ENCODE measurements at regions not wholly inside any gene's neighbourhood (a gene's known extent, or its start where the extent isn't known, plus 50 kb on each side); places are given as distances from the start of the nearest gene placed in this dataset.
"Not testable (repeated sequence)": the region's sequence is repeated elsewhere in the genome, so short reads cannot be mapped to it uniquely, and the experiment has no call there.

GRCh38 chr12:92398565-92399309, 253.1 kb upstream of the BTG1 start:
- H3K9me3 ChIP-seq, result no peaks in the 10 kb centered on the region
- no peak for DNase-seq (ENCODE audit: extremely low spot score in 2 of 2)
- peak overlapping the region; percentile 2 for H3K27ac ChIP-seq
- H3K4me3 ChIP-seq, result no peak overlapping the region
- H3K4me1 ChIP-seq, result peaks cover 19% of the 10 kb centered on the region
- no peak for TF ChIP-seq CTCF (IDR thresholded peaks at IDR 0.05)
- TF ChIP-seq POLR2A (IDR thresholded peaks at IDR 0.05), result no peak
- peak in 1 of 2 donors; percentile 14 for TF ChIP-seq POLR2AphosphoS5 (IDR thresholded peaks at IDR 0.05; ENCODE audit: insufficient read depth in 1 of 2, low read depth in 1 of 2)
- no peaks in the 10 kb centered on the region for H3K36me3 ChIP-seq
- H3K27me3 ChIP-seq, result no peaks in the 10 kb centered on the region
- intact Hi-C loops (cut with DNase I), result no loop called here

- intact Hi-C loops (cut with DNase I), result no loop called here
- TF ChIP-seq POLR2AphosphoS5 (IDR thresholded peaks at IDR 0.05; ENCODE audit: insufficient read depth in 1 of 2, low read depth in 1 of 2) (peak in 1 of 2 donors; percentile 80), POLR2A (IDR thresholded peaks at IDR 0.05) (no peak)
- Histone ChIP-seq H3K27me3 (no peaks in the 10 kb centered on the region), H3K4me1 (peaks cover 19% of the 10 kb centered on the region), H3K27ac (peak overlapping the region; percentile 34), H3K4me3 (no peak overlapping the region), H3K36me3 (no peaks in the 10 kb centered on the region), H3K9me3 (no peaks in the 10 kb centered on the region)
- no peak for DNase-seq (ENCODE audit: extremely low spot score in 2 of 2)
Observed at GRCh38 chr12:92396647-92397252, 251.1 kb upstream of the BTG1 start.

GRCh38 chr12:92395322-92395721, 249.7 kb upstream of the BTG1 start:
- Histone ChIP-seq H3K27me3 (no peaks in the 10 kb centered on the region), H3K27ac (no peak overlapping the region)
- no peak for TF ChIP-seq POLR2A (IDR thresholded peaks at IDR 0.05)
- TF ChIP-seq CTCF (IDR thresholded peaks at IDR 0.05), result no peak
- TF ChIP-seq POLR2AphosphoS5 (IDR thresholded peaks at IDR 0.05; ENCODE audit: insufficient read depth in 1 of 2, low read depth in 1 of 2), result no peak

GRCh38 chr12:92394895-92395294, 249.2 kb upstream of the BTG1 start:
- TF ChIP-seq POLR2AphosphoS5 (IDR thresholded peaks at IDR 0.05; ENCODE audit: insufficient read depth in 1 of 2, low read depth in 1 of 2) (no peak), POLR2A (IDR thresholded peaks at IDR 0.05) (no peak), CTCF (IDR thresholded peaks at IDR 0.05) (no peak)
- H3K4me1 ChIP-seq, result peaks cover 19% of the 10 kb centered on the region
- DNase-seq (ENCODE audit: extremely low spot score in 2 of 2), result no peak
- intact Hi-C loops (cut with DNase I), result no loop called here
- H3K27ac ChIP-seq, result no peak overlapping the region
- H3K36me3 ChIP-seq, result no peaks in the 10 kb centered on the region
- H3K9me3 ChIP-seq, result no peaks in the 10 kb centered on the region
- H3K4me3 ChIP-seq, result no peak overlapping the region
- no peaks in the 10 kb centered on the region for H3K27me3 ChIP-seq

More at GRCh38 chr12:92395322-92395721, 249.7 kb upstream of the BTG1 start:
- Histone ChIP-seq H3K4me1 (peaks cover 19% of the 10 kb centered on the region), H3K36me3 (no peaks in the 10 kb centered on the region), H3K9me3 (no peaks in the 10 kb centered on the region), H3K4me3 (no peak overlapping the region)
- intact Hi-C loops (cut with DNase I), result no loop called here
- DNase-seq (ENCODE audit: extremely low spot score in 2 of 2), result no peak

- H3K4me1 ChIP-seq, result peaks cover 19% of the 10 kb centered on the region
- no peaks in the 10 kb centered on the region for H3K36me3 ChIP-seq
- no peak for DNase-seq (ENCODE audit: extremely low spot score in 2 of 2)
- H3K27ac ChIP-seq, result no peak overlapping the region
- no peak overlapping the region for H3K4me3 ChIP-seq
- no peaks in the 10 kb centered on the region for H3K9me3 ChIP-seq
- intact Hi-C loops (cut with DNase I), result no loop called here
- TF ChIP-seq CTCF (IDR thresholded peaks at IDR 0.05), result no peak
- no peaks in the 10 kb centered on the region for H3K27me3 ChIP-seq
Observed at GRCh38 chr12:92393504-92393903, 247.9 kb upstream of the BTG1 start.

GRCh38 chr12:92391726-92392125, 246.1 kb upstream of the BTG1 start:
- DNase-seq (ENCODE audit: extremely low spot score in 2 of 2); H3K9me3 ChIP-seq; H3K36me3 ChIP-seq; H3K27ac ChIP-seq; intact Hi-C loops (cut with DNase I); H3K4me1 ChIP-seq; H3K27me3 ChIP-seq; H3K4me3 ChIP-seq: not testable (repeated sequence)
